PC-9 (cell line): ENCODE measurements at regions not wholly inside any gene's neighbourhood (a gene's known extent, or its start where the extent isn't known, plus 50 kb on each side); places are given as distances from the start of the nearest gene placed in this dataset.

Experiments
- BruUV-seq: library from RNA; stranded (reverse); fragments of 400-500 nt; replicated peaks from 2 replicates; lab custom pipeline; 2021; lab: Mats Ljungman, UMichigan
- CTCF ChIA-PET: fragments of 300-600 bp; sonication (Branson Sonifier 250); formaldehyde crosslinking; loops from one replicate; lab custom pipeline; 2022; ENCODE audit warnings: antibody characterized with exemption; lab: Charles Lee
- POLR2A ChIA-PET: fragments of 300-600 bp; sonication (Branson Sonifier 250); formaldehyde crosslinking; loops from one replicate; lab custom pipeline; 2022; ENCODE audit warnings: antibody characterized with exemption; ENCODE audit not compliant: unreplicated experiment; lab: Charles Lee
- DNase-seq, 2 experiments: peaks; one replicate each; pipeline versions ENCODE4 v3.0.0 to v3.0.0-alpha.2; 2015 to 2022; ENCODE audit warnings: mixed read lengths in 1 of 2
- H2AFZ ChIP-seq: fragments of 200-600 bp; sonication (generic); 2 replicates; pipeline ENCODE4 v1.8.1; 2017; ENCODE audit warnings: antibody characterized with exemption
- H3F3A ChIP-seq: fragments of 200-600 bp; sonication (generic); 2 replicates; pipeline ENCODE4 v1.8.1; 2017; ENCODE audit warnings: antibody characterized with exemption, mild to moderate bottlenecking, low read depth; ENCODE audit not compliant: insufficient read depth
- H3K27ac ChIP-seq: fragments of 200-600 bp; sonication (generic); 2 replicates; pipeline ENCODE4 v1.6.1; 2016; ENCODE audit warnings: mixed run types
- H3K27me3 ChIP-seq: fragments of 200-600 bp; sonication (generic); 2 replicates; pipeline ENCODE4 v1.6.1; 2016; ENCODE audit warnings: low read depth, mixed run types; ENCODE audit not compliant: insufficient read depth
- H3K36me3 ChIP-seq: fragments of 200-600 bp; sonication (generic); 2 replicates; pipeline ENCODE4 v1.6.1; 2016; ENCODE audit warnings: low read depth, mixed run types
- H3K4me1 ChIP-seq: fragments of 200-600 bp; sonication (generic); replicated peaks from 2 replicates; pipeline ENCODE4 v1.6.1; 2016; ENCODE audit warnings: mixed run types; ENCODE audit not compliant: insufficient read depth
- H3K4me2 ChIP-seq: fragments of 200-600 bp; sonication (generic); 2 replicates; pipeline ENCODE4 v1.6.1; 2017; ENCODE audit warnings: mixed run types
- H3K4me3 ChIP-seq: fragments of 200-600 bp; sonication (generic); 2 replicates; pipeline ENCODE4 v1.6.1; 2016; ENCODE audit warnings: mixed run types
- H3K79me2 ChIP-seq: fragments of 200-600 bp; sonication (generic); 2 replicates; pipeline ENCODE4 v1.6.1; 2017; ENCODE audit warnings: low read depth, mixed run types
- H3K9me2 ChIP-seq: fragments of 200-600 bp; sonication (generic); 2 replicates; pipeline ENCODE4 v1.8.1; 2017; ENCODE audit warnings: mild to moderate bottlenecking; ENCODE audit not compliant: insufficient read depth
- H3K9me3 ChIP-seq: fragments of 200-600 bp; sonication (generic); 2 replicates; pipeline ENCODE4 v1.8.1; 2016; ENCODE audit warnings: low read depth; ENCODE audit not compliant: insufficient read depth
- H4K20me1 ChIP-seq: fragments of 200-600 bp; sonication (generic); 2 replicates; pipeline ENCODE4 v1.8.1; 2017; ENCODE audit not compliant: insufficient read depth
- EZH2 ChIP-seq: fragments of 200-600 bp; sonication (generic); IDR thresholded peaks from 2 replicates; pipeline ENCODE4 v1.8.0; 2017; ENCODE audit warnings: antibody characterized with exemption, low read depth
- intact Hi-C: fragments of 100-400 bp; cut with micrococcal nuclease; formaldehyde crosslinking; loops from one replicate; pipeline ENCODE4 v1.10.0; 2022; ENCODE audit not compliant: unreplicated experiment
- TF ChIP-seq, protein P1 (sequence below): fragments of 200-600 bp; sonication (generic); conservative IDR thresholded peaks from 2 replicates; pipeline ENCODE4 v1.6.1; 2017; ENCODE audit warnings: mixed run types, antibody characterized with exemption, mild to moderate bottlenecking, moderate library complexity

- H3F3A ChIP-seq: no peaks in the 10 kb centered on the region
- no peak overlapping the region for H3K4me3 ChIP-seq
- no peak overlapping the region for H3K27ac ChIP-seq
- BruUV-seq: no TSS peak
- H3K9me2 ChIP-seq: no peaks in the 10 kb centered on the region
- H3K79me2 ChIP-seq: no peaks in the 10 kb centered on the region
- no peaks in the 10 kb centered on the region for H3K4me1 ChIP-seq
- H4K20me1 ChIP-seq: no peaks in the 10 kb centered on the region
- no peaks in the 10 kb centered on the region for H3K36me3 ChIP-seq
- no peak overlapping the region for H2AFZ ChIP-seq
- ChIA-PET CTCF (no interaction called here), POLR2A (no interaction called here)
- TF ChIP-seq, protein P1, sequence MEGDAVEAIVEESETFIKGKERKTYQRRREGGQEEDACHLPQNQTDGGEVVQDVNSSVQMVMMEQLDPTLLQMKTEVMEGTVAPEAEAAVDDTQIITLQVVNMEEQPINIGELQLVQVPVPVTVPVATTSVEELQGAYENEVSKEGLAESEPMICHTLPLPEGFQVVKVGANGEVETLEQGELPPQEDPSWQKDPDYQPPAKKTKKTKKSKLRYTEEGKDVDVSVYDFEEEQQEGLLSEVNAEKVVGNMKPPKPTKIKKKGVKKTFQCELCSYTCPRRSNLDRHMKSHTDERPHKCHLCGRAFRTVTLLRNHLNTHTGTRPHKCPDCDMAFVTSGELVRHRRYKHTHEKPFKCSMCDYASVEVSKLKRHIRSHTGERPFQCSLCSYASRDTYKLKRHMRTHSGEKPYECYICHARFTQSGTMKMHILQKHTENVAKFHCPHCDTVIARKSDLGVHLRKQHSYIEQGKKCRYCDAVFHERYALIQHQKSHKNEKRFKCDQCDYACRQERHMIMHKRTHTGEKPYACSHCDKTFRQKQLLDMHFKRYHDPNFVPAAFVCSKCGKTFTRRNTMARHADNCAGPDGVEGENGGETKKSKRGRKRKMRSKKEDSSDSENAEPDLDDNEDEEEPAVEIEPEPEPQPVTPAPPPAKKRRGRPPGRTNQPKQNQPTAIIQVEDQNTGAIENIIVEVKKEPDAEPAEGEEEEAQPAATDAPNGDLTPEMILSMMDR: no peak
- H3K9me3 ChIP-seq: no peaks in the 10 kb centered on the region
- intact Hi-C loops: no loop called here
- H3K27me3 ChIP-seq: peaks cover 10% of the 10 kb centered on the region; the same call in 1 of the 2 replicates
- no peak for DNase-seq
- no peak overlapping the region for H3K4me2 ChIP-seq
Observed at GRCh38 chr2:116109471-116109870, 1667.0 kb downstream of the DPP10 start.

DNA sequence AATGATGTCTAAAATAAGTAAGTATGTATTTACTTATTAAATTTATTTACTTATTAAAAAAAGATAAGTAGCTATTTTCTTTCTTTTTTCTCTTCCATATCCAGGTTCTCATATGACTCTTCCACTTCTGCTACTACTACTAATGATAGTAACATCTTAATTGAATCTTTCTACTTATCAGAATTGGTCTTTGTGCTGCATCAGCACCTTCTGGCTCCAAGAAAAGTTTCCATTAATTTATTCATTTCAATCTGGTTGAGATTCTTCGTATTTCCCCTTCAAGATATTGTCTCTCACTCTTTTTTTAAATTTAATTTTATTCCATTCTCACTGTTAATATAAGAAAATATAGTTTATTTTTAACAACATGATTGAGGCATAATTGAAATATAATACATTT lies 1675.4 kb downstream of the DPP10 start:
- intact Hi-C loops: no loop called here
- no peaks in the 10 kb centered on the region for H3K9me3 ChIP-seq
- H3K9me2 ChIP-seq: no peaks in the 10 kb centered on the region
- H3K4me2 ChIP-seq: no peak overlapping the region
- H3K4me3 ChIP-seq: no peak overlapping the region
- POLR2A ChIA-PET: no interaction called here
- CTCF ChIA-PET: no interaction called here
- no peaks in the 10 kb centered on the region for H3K36me3 ChIP-seq
- H2AFZ ChIP-seq: no peak overlapping the region
- TF ChIP-seq EZH2: no peak
- TF ChIP-seq, protein P1: no peak
- no peaks in the 10 kb centered on the region for H3F3A ChIP-seq
- H3K4me1 ChIP-seq: no peaks in the 10 kb centered on the region
- no peak overlapping the region for H3K27ac ChIP-seq
- BruUV-seq: no TSS peak
- no peaks in the 10 kb centered on the region for H3K27me3 ChIP-seq
- no peak for DNase-seq
- H3K79me2 ChIP-seq: no peaks in the 10 kb centered on the region
- H4K20me1 ChIP-seq: no peaks in the 10 kb centered on the region

DNA sequence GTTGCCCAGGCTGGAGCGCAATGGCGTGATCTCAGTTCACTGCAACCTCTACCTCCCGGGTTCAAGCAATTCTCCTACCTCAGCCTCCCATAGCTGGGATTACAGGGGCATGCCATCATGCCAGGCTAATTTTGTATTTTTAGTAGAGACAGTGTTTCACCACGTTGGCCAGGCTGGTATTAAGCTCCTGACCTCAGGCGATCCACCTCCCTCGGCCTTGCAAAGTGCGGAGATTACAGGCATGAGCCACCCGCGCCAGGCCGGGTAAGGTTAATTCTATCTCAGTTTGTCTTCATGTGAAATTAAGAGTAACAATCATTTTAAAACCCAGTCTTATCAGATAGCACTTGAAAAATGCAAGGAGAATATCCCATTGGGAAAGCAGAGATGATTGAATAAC lies 1681.7 kb upstream of the DDX18 start:
- Histone ChIP-seq H2AFZ (no peak overlapping the region), H3K4me2 (no peak overlapping the region), H3K27me3 (no peaks in the 10 kb centered on the region), H4K20me1 (no peaks in the 10 kb centered on the region), H3K4me1 (no peaks in the 10 kb centered on the region), H3F3A (no peaks in the 10 kb centered on the region), H3K9me3 (no peaks in the 10 kb centered on the region), H3K79me2 (no peaks in the 10 kb centered on the region), H3K27ac (no peak overlapping the region), H3K4me3 (no peak overlapping the region), H3K9me2 (no peaks in the 10 kb centered on the region), H3K36me3 (no peaks in the 10 kb centered on the region)
- intact Hi-C loops: no loop called here
- POLR2A ChIA-PET: no interaction called here
- CTCF ChIA-PET: no interaction called here
- DNase-seq: no peak
- TF ChIP-seq, protein P1: no peak
- TF ChIP-seq EZH2: no peak
- BruUV-seq: no TSS peak
